ENCODE measurements at regions not wholly inside any gene's neighbourhood (a gene's known extent, or its start where the extent isn't known, plus 50 kb on each side); places are given as distances from the start of the nearest gene placed in this dataset.
"Not testable (repeated sequence)": the region's sequence is repeated elsewhere in the genome, so short reads cannot be mapped to it uniquely, and the experiment has no call there.

GRCh38 chr17:20633268-20634059 is 53.9 kb downstream of the CDRT15L2 start:
- DNase-seq (ENCODE audit: low read depth), result not testable (repeated sequence)

GRCh38 chr17:20640147-20640546 is 60.6 kb downstream of the CDRT15L2 start:
- DNase-seq (ENCODE audit: low read depth), result not testable (repeated sequence)

- not testable (repeated sequence) for DNase-seq (ENCODE audit: low read depth)
Observed at GRCh38 chr17:20646661-20647272, 67.2 kb downstream of the CDRT15L2 start.

GRCh38 chr17:20649097-20649767 is 69.7 kb downstream of the CDRT15L2 start:
- not testable (repeated sequence) for DNase-seq (ENCODE audit: low read depth)

GRCh38 chr17:20651022-20651421 is 71.5 kb downstream of the CDRT15L2 start:
- DNase-seq (ENCODE audit: low read depth), result not testable (repeated sequence)

- DNase-seq (ENCODE audit: low read depth), result not testable (repeated sequence)
Observed at GRCh38 chr17:20651736-20652135, 72.2 kb downstream of the CDRT15L2 start.

- DNase-seq (ENCODE audit: low read depth), result not testable (repeated sequence)
Observed at GRCh38 chr17:20653391-20653790, 73.9 kb downstream of the CDRT15L2 start.

- DNase-seq (ENCODE audit: low read depth), result not testable (repeated sequence)
Observed at GRCh38 chr17:20654114-20654513, 74.6 kb downstream of the CDRT15L2 start.

GRCh38 chr17:20654575-20654974 is 75.1 kb downstream of the CDRT15L2 start:
- DNase-seq (ENCODE audit: low read depth), result not testable (repeated sequence)

- DNase-seq (ENCODE audit: low read depth), result not testable (repeated sequence)
Observed at GRCh38 chr17:20665103-20665955, 85.8 kb downstream of the CDRT15L2 start.

- DNase-seq (ENCODE audit: low read depth), result not testable (repeated sequence)
Observed at GRCh38 chr17:20666689-20667088, 87.2 kb downstream of the CDRT15L2 start.

- not testable (repeated sequence) for DNase-seq (ENCODE audit: low read depth)
Observed at GRCh38 chr17:20667712-20668111, 88.2 kb downstream of the CDRT15L2 start.

- DNase-seq (ENCODE audit: low read depth), result not testable (repeated sequence)
Observed at GRCh38 chr17:20668316-20668715, 88.8 kb downstream of the CDRT15L2 start.

- DNase-seq (ENCODE audit: low read depth), result not testable (repeated sequence)
Observed at GRCh38 chr17:20668868-20669267, 89.3 kb downstream of the CDRT15L2 start.

- not testable (repeated sequence) for DNase-seq (ENCODE audit: low read depth)
Observed at GRCh38 chr17:20670506-20670905, 91.0 kb downstream of the CDRT15L2 start.

GRCh38 chr17:20674374-20674773 is 94.8 kb downstream of the CDRT15L2 start:
- DNase-seq (ENCODE audit: low read depth), result not testable (repeated sequence)

- not testable (repeated sequence) for DNase-seq (ENCODE audit: low read depth)
Observed at GRCh38 chr17:20675707-20676106, 96.2 kb downstream of the CDRT15L2 start.

GRCh38 chr17:20676656-20677055 is 97.1 kb downstream of the CDRT15L2 start:
- DNase-seq (ENCODE audit: low read depth), result not testable (repeated sequence)

- not testable (repeated sequence) for DNase-seq (ENCODE audit: low read depth)
Observed at GRCh38 chr17:20677469-20677868, 97.9 kb downstream of the CDRT15L2 start.

- DNase-seq (ENCODE audit: low read depth), result not testable (repeated sequence)
Observed at GRCh38 chr17:20678424-20678823, 98.9 kb downstream of the CDRT15L2 start.
